ENCODE measurements at regions not wholly inside any gene's neighbourhood (a gene's known extent, or its start where the extent isn't known, plus 50 kb on each side); places are given as distances from the start of the nearest gene placed in this dataset.

DNA sequence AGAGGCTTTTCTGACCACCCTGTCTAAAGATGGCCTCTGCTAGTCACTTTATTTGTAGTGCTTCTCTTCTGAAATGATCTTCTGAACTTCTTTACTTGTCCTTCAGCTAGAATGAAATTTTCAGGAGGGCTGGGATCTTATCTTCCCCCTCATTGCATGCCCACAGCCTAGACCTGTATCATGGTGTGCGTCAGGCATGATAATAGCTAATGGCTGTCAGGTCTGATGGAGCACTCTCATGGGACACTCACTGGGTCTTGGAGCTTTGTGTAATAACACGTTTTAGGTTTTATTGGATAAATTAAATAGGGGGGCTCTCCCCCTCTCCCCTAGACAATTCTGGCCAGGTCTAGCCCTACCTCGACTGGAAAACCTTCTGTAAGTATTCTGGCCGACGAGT, 97.1 kb upstream of the NRXN3 start:
- DNase-seq (ENCODE audit: low read depth): no peak

DNA sequence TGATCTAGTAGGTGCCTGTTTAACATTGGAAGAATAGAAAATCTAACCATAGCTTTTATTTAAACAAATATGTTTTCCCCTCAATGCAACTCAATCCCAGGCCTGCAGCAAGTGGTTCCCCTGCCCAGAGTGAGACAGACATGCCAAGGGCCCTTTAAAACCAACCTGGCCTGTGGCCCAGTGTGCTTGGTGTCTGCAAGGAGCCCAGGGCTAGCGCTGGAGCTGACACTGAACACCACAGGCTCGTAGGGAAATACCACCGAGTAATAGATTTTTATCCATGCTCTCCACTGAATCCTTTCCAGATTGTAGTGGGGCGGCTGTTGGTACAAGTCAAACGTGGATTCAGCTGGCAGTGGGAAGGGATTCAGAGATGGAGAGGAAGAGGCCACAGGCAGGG, 95.6 kb upstream of the NRXN3 start:
- peak; percentile 47 for DNase-seq (ENCODE audit: low read depth)

DNA sequence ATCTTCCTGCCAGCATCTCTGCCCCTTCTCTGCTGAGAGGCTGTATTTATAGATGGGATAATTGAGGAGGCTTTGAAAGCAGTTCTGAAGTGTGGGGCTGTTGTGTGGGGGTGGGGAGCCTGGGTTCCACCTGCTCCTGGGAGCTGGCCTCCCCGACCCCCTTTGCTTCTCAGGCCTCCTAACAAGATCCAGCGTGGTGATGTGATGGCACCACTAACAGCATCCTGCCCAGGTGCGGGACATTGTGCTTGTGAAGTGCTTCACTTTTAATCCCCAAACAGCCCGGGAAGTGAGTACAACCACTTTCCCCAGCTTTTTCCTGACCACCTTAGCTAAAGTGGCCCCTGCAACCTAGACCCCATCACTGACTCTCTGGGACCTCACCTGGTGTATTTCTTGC, 95.1 kb upstream of the NRXN3 start:
- DNase-seq (ENCODE audit: low read depth): no peak

DNA sequence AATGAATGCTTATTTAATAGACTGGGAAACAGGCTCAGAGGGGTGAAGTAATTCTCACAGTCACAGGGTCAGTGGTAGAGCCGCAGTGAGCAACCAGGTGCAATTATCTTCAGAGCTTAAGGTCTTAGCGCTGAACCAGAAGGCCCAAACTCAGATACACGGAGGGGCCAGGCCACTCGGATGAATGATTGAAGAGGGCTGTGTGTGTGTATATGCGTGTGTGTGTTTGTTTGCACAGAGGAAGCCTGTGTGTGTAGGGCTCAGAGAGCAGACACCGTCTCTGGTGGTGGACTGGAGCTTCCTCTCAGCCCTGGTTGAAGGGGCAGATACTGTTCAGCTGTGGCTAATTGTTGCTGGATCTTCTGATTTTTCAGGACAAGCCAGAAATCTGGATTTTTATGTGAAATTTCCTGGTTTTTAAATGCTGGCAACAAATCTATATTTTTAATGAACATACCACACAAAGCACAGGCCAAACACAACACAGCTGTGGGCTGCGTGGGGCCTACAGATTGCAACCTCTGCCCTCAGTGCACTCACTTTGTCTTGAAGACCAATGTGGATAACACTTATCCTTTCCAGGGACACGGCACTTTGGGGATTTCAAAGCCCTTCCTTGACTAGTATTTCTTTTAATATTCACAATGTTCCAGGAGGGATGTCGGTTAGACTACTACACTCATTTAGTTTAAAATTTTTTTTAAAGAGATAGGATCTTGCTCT, 94.5 kb upstream of the NRXN3 start:
- DNase-seq (ENCODE audit: low read depth): no peak

DNA sequence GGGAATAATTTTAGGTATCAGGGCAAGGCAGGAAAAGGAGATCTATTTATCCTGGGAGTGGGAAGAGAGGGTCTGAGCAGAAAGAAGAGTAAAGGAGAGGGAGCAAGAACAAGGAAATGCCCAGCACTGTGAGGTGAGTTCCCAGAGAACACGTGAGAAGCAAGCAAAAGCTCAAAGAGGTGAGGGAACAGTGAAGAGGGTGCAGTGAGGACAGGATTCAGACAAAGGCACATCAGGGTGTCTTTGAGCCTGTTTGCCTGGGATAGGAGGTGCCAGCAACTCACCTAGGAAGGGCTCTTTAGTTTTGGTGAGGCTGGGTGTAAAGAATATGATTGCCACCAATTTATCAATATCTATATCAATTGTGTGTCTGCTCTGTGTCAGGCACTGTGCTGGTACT, 88.9 kb upstream of the NRXN3 start:
- DNase-seq (ENCODE audit: low read depth): no peak

DNA sequence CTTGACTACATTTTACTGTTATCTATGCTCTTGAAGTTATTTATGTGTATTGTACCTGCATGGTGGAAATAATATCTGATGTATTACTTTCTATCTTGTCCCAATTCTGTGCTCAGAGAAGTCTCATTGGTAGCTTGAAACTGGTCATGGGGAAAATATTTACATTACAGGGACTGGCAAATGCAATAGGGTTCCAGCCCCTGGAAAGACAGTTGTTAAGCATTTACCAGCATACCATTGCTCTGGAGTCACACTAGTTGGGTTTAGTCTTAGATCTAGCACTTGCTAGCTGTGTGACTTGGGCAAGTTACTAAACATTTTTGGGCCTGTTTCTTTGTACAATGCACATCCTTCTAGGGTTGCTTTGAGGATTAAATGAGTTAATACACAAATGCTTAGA, 86.3 kb upstream of the NRXN3 start:
- DNase-seq (ENCODE audit: low read depth): no peak

DNA sequence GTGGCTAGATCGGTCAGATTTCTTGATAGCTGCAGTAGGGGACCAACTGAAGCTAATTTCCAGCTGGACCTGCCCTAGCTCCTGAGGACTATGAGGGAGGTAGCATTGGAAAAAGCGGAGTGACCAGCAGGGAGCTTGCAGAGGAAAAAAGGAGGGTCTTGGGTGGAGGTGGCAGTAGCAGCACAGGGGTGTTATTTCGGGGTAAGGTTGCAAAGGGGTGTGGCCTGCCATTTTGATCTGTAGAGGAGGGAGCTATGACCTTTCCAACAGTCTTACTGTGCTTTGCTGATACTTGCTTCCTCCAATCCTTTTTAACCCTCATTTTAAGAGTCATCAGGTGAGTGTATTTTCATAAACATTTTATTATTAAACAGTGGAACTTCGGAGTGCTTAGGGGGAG, 83.8 kb upstream of the NRXN3 start:
- DNase-seq (ENCODE audit: low read depth): no peak

DNA sequence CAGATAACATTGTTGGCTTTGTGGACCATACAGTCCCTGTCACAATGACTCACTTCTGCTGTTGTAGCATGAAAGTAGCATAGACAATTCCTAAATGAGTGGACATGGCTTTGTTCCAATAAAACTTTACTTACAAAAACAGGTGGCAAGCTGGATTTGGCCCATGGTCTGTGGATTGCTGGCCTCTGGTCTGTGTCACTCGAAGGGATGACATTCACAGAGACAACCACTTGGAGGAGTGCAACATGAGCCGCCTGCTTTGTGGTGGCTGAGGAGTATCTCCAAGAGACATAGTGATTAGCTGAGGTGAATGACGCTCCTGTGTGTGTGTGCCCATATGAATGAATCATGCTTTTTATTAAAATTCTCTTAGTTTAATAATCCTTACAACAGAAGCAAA, 81.3 kb upstream of the NRXN3 start:
- DNase-seq (ENCODE audit: low read depth): peak; percentile 4

DNA sequence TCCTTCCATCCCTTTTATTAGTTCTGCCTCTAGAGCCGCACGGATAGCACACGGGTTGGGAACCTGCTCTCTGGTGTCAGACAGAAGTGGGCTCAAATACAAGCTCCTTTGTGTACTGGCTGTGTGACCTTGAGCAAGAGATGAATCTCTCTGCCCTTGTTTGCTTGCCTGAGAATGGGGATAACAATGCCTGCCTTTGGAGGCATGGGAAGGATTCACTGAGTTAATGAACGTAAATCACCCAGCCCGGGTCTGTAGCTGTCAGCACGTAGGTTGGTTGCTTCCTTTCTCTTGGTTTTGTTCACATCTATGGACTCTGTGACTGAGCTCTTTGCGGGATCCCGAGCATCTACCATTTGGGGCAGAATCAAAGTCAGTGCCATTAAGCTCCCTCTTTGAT, 79.3 kb upstream of the NRXN3 start:
- no peak for DNase-seq (ENCODE audit: low read depth)

DNA sequence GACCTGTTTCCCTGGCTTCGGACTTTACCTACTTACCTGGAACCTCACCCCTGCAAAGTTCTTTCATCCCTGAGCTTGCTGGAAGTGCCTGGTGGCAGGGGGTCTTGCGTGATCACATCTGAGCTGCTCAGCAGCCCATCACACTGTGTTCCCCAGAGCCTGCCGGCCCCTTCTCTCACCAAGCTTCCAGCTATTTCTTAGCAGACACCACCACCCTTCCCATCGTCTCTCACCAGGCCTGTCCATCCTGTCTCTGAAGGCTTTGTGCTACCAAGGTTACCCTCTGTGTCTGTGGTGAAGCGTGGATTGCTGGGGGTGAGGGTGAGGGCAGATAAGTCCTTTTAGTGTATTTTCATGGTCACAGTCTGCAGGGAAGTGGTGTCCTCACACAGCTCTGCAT, 78.8 kb upstream of the NRXN3 start:
- DNase-seq (ENCODE audit: low read depth): no peak

DNA sequence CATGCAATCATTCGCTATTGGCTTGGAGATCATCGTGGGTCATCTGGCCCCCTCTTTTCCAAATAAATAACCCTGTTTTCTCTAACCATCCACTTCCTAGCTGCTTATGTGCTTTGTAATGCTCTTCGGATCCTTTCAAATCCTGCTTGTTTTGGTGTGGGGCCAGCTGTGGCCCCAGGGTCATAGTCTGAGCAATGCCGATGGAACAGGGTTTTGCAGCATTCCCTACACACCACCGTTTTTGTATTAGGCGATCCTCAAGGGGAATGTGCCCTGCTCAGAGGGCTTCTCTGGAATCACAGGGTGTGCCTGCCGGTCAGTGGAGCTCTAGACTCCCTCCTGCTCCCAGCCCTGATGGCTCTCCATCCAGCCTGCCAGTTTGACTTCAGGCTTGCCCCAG, 78.1 kb upstream of the NRXN3 start:
- DNase-seq (ENCODE audit: low read depth): no peak

DNA sequence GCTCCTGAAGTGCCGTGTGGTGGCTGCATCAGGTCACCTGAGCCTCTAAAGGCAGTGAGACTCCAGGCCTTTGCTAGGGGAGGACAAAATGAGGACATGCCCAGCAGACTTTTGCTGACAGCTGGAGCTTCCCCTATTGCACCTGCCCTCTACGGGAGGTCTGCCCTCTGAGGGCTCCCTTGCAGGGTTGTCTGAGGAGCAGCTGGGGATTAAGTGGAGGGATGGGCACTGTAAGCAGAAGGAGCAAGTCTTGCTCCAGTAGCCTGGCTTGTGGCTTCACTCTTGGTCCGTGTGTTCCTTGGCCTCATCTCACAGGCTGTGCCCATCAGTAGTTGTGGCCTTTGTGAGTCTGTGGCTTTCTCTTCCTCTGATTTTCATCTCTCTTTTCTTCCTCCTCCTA, 66.9 kb upstream of the NRXN3 start:
- no peak for DNase-seq (ENCODE audit: low read depth)

DNA sequence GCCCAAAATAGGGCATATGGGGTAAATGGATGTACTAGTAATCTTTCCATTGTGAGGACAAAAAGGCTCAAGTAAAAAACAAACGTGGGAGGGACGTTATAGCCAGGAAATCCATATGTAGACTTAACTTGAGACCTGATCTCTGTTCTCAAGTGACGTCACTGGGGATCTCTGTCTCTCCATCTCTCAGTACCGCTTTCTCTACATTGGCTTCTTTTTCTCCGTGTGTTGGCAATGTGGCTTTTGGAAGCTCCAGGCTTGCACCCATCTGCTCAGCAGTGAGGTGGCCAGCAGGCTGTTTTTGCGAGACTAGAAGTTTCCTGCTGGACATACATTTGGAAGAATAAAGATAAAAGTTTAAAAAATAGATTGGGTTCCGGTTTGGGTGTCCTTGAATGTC, 66.0 kb upstream of the NRXN3 start:
- DNase-seq (ENCODE audit: low read depth): no peak

DNA sequence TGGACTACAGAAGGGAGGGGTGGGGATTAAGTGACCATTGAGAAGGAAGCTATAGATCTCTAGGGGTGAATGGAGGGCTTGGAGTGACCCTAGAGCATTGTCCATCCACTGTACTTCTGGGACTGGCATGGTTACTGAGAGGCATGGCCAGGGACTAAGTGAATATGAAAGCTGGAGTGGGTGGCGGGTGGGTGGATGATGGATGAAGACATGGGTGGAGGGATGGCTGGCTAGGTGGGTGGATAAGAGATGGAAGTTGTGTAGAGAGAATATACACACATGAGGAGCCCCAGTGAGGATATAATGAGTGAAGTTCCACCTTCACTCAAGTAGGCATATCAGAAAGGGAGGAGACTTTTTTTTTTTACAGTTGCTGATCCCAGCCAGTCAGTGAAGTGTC, 65.5 kb upstream of the NRXN3 start:
- no peak for DNase-seq (ENCODE audit: low read depth)

DNA sequence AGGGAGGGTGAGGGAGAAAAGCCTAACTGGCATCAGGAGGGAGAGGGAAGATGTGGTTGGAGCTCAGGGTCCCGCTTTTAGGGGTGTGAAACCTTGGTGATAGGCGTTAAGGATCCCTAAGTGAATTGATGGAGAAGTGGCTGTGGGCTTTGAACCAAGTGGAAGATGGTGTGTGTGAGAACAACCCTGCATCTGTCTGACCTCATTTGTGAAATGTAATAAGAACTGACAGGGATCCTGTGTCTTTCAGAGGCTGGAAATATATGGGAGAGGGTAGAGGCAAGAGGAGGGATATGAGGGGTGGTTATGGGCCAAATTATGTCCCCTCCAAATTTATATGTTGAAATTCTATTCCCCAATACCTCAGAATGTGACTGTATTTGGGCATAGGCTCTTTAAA, 63.8 kb upstream of the NRXN3 start:
- DNase-seq (ENCODE audit: low read depth): no peak

DNA sequence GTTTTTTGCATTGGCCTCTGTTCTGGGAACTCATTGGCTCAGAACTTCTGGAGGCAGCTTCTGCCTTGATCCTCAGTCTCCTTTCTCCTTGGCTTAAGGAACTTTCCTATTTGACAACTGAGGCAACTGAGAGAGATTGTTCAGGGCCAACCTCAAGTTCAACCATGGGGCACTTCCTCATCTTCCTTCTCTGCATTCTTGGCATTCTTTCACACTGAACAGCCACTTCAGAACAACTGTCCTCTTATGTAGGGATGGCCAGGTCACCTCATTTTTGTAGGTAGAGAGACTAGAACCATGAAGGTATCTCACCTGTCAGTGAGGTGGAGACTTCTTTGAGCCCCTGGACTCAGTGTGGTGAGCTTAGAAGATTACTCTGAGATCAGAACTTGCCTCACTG, 63.0 kb upstream of the NRXN3 start:
- no peak for DNase-seq (ENCODE audit: low read depth)

DNA sequence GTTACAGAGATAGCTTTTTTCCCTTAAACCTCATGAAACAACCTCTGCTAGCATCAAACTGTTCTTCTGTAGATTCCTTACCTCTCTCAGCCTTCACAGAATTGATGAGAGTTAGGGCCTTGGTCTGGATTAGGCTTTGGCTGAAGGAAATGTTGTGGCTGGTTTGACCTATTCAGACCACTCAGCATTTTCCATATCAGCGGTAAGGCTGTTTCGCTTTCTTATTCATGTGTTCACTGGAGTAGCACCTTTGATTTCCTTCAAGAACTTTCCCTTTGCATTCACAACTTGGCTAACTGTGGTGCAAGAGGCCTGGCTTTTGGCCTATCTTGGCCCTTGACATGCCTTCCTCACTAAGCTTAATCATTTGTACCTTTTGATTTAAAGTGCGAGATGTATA, 50.7 kb upstream of the NRXN3 start:
- DNase-seq (ENCODE audit: low read depth): no peak
